GM23338 (cell line): ENCODE measurements at regions not wholly inside any gene's neighbourhood (a gene's known extent, or its start where the extent isn't known, plus 50 kb on each side); places are given as distances from the start of the nearest gene placed in this dataset.

ENCODE experiments used
- ATAC-seq: fragments of 200-7000 bp; cut with Tn5 transposase; 3 replicates; pipeline ENCODE4 v1.9.1; 2020
- DNase-seq: peaks from one replicate; pipeline ENCODE4 v3.0.0-alpha.2; 2015; ENCODE audit warnings: low spot score
- H2AFZ ChIP-seq: fragments of 200-600 bp; sonication (generic); 2 replicates; pipeline ENCODE4 v1.8.0; 2016; ENCODE audit warnings: antibody characterized with exemption, mild to moderate bottlenecking, moderate library complexity
- H3F3A ChIP-seq: fragments of 200-600 bp; sonication (generic); replicated peaks from 2 replicates; pipeline ENCODE4 v1.8.0; 2017; ENCODE audit warnings: antibody characterized with exemption, mixed run types, low read depth
- H3K27ac ChIP-seq: fragments of 200-600 bp; sonication (generic); 2 replicates; pipeline ENCODE4 v1.6.1; 2016; ENCODE audit warnings: low read depth
- H3K27me3 ChIP-seq: fragments of 200-600 bp; sonication (generic); 2 replicates; pipeline ENCODE4 v1.8.0; 2016; ENCODE audit warnings: mild to moderate bottlenecking, mixed run types, moderate library complexity; ENCODE audit not compliant: insufficient read depth
- H3K36me3 ChIP-seq: fragments of 200-600 bp; sonication (generic); 2 replicates; pipeline ENCODE4 v1.8.0; 2016; ENCODE audit warnings: mild to moderate bottlenecking; ENCODE audit not compliant: insufficient read depth
- H3K4me1 ChIP-seq: fragments of 200-600 bp; sonication (generic); 2 replicates; pipeline ENCODE4 v1.8.0; 2016; ENCODE audit warnings: mild to moderate bottlenecking, moderate library complexity; ENCODE audit not compliant: insufficient read depth
- H3K4me2 ChIP-seq: fragments of 200-600 bp; sonication (generic); 2 replicates; pipeline ENCODE4 v1.7.1; 2017; ENCODE audit warnings: mixed run types
- H3K4me3 ChIP-seq: fragments of 200-600 bp; sonication (generic); 2 replicates; pipeline ENCODE4 v1.6.1; 2016; ENCODE audit warnings: mixed run types
- H3K79me2 ChIP-seq: fragments of 200-600 bp; sonication (generic); replicated peaks from 2 replicates; pipeline ENCODE4 v1.8.0; 2017; ENCODE audit warnings: mild to moderate bottlenecking; ENCODE audit not compliant: insufficient read depth
- H3K9me2 ChIP-seq: fragments of 200-600 bp; sonication (generic); 2 replicates; pipeline ENCODE4 v1.8.0; 2017; ENCODE audit not compliant: insufficient read depth
- H4K20me1 ChIP-seq: fragments of 200-600 bp; sonication (generic); replicated peaks from 2 replicates; pipeline ENCODE4 v1.8.0; 2017; ENCODE audit warnings: mild to moderate bottlenecking; ENCODE audit not compliant: insufficient read depth
- H3K27ac Mint-ChIP-seq: 2 replicates; pipeline ENCODE4 v1.8.0; 2020; ENCODE audit warnings: inconsistent platforms, mild to moderate bottlenecking, moderate library complexity, mixed read lengths
- H3K27me3 Mint-ChIP-seq: 3 replicates; pipeline ENCODE4 v1.8.0; 2022; ENCODE audit warnings: low read depth, mild to moderate bottlenecking, moderate library complexity, mixed read lengths, inconsistent platforms; ENCODE audit not compliant: insufficient read depth, poor library complexity
- H3K36me3 Mint-ChIP-seq: 3 replicates; pipeline ENCODE4 v1.8.0; 2021; ENCODE audit warnings: low read depth, mild to moderate bottlenecking, inconsistent platforms, moderate library complexity, mixed read lengths
- H3K4me1 Mint-ChIP-seq: 3 replicates; pipeline ENCODE4 v1.8.0; 2020; ENCODE audit warnings: mild to moderate bottlenecking, inconsistent platforms, mixed read lengths
- H3K4me3 Mint-ChIP-seq: 3 replicates; pipeline ENCODE4 v1.8.0; 2021; ENCODE audit warnings: moderate library complexity, mild to moderate bottlenecking, inconsistent platforms, mixed read lengths
- H3K9me3 Mint-ChIP-seq: 3 replicates; pipeline ENCODE4 v1.8.0; 2020; ENCODE audit warnings: moderate library complexity, mild to moderate bottlenecking, inconsistent platforms, mixed read lengths
- CREB1 ChIP-seq: fragments of 250-450 bp; sonication (Bioruptor Pico); IDR thresholded peaks from 2 replicates; pipeline ENCODE4 v1.5.0; 2020; ENCODE audit warnings: low read depth, mild to moderate bottlenecking, moderate library complexity
- CTCF ChIP-seq, 2 experiments: fragments of 200-600 bp in 1 of 2; sonication (generic) in 1 of 2; conservative IDR thresholded peaks; 2 replicates each; pipeline versions ENCODE4 v1.5.1 to v1.6.1; 2016 to 2017; ENCODE audit warnings: antibody characterized with exemption in 2 of 2, low read depth in 2 of 2, mild to moderate bottlenecking in 2 of 2, moderate library complexity in 1 of 2
- ETS1 ChIP-seq: IDR thresholded peaks from 2 replicates; pipeline ENCODE4 v1.6.1; 2016; ENCODE audit warnings: antibody characterized with exemption
- JUNB ChIP-seq: IDR thresholded peaks from one replicate; pipeline ENCODE4 v1.6.1; 2016; ENCODE audit warnings: antibody characterized with exemption; ENCODE audit not compliant: unreplicated experiment
- POLR2AphosphoS5 ChIP-seq: IDR thresholded peaks from 2 replicates; pipeline ENCODE4 v1.6.1; 2016; ENCODE audit warnings: antibody characterized with exemption, low read depth
- REST ChIP-seq: IDR thresholded peaks from one replicate; pipeline ENCODE4 v1.6.1; 2018; ENCODE audit warnings: antibody characterized with exemption; ENCODE audit not compliant: unreplicated experiment
- STAT1 ChIP-seq: IDR thresholded peaks from one replicate; pipeline ENCODE4 v1.6.1; 2016; ENCODE audit warnings: antibody characterized with exemption; ENCODE audit not compliant: unreplicated experiment
- ZNF114 ChIP-seq: fragments of 250-450 bp; sonication (Bioruptor Pico); IDR thresholded peaks from 2 replicates; pipeline ENCODE4 v1.5.0; 2020; ENCODE audit warnings: mild to moderate bottlenecking, moderate library complexity
- ZNF331 ChIP-seq: fragments of 250-450 bp; sonication (Bioruptor Pico); IDR thresholded peaks from 2 replicates; pipeline ENCODE4 v1.5.0; 2020; ENCODE audit warnings: low read depth, mild to moderate bottlenecking, moderate library complexity
- ZNF462 ChIP-seq: fragments of 250-450 bp; sonication (Bioruptor Pico); IDR thresholded peaks from 2 replicates; pipeline ENCODE4 v1.5.0; 2020; ENCODE audit warnings: mild to moderate bottlenecking, moderate library complexity

GRCh38 chr3:26452363-26452762, 170.2 kb upstream of the LRRC3B start:
- peaks cover 4% of the 10 kb centered on the region; the same call in 2 of the 3 replicates for H3K4me1 Mint-ChIP-seq
- no peak overlapping the region for H3K4me2 ChIP-seq

More at GRCh38 chr3:26452363-26452762, 170.2 kb upstream of the LRRC3B start:
- no peak for DNase-seq
- H3K4me1 ChIP-seq, result no peaks in the 10 kb centered on the region
- no peaks in the 10 kb centered on the region for H3K36me3 ChIP-seq
- Mint-ChIP-seq H3K4me3 (no peak overlapping the region), H3K9me3 (no peaks in the 10 kb centered on the region), H3K36me3 (no peaks in the 10 kb centered on the region), H3K27ac (no peak overlapping the region), H3K27me3 (no peaks in the 10 kb centered on the region)
- no peak for TF ChIP-seq ZNF114 (CRISPR knock-in tag)
- no peak for TF ChIP-seq JUNB
- TF ChIP-seq POLR2AphosphoS5, result no peak
- TF ChIP-seq ZNF462 (CRISPR knock-in tag), result no peak
- no peak for TF ChIP-seq STAT1
- no peak for TF ChIP-seq CREB1 (CRISPR knock-in tag)
- TF ChIP-seq ZNF331 (CRISPR knock-in tag), result no peak
- TF ChIP-seq CTCF (conservative IDR thresholded peaks at IDR 0.05; ENCODE audit: low read depth in 2 of 2), result no peak
- no peak for TF ChIP-seq ETS1
- no peak for TF ChIP-seq REST
- no peaks in the 10 kb centered on the region for H3K79me2 ChIP-seq
- H3K4me3 ChIP-seq, result no peak overlapping the region
- no peak for ATAC-seq
- H3K9me2 ChIP-seq, result no peaks in the 10 kb centered on the region
- H4K20me1 ChIP-seq, result no peaks in the 10 kb centered on the region
- H3K27ac ChIP-seq, result no peak overlapping the region
- H2AFZ ChIP-seq, result no peak overlapping the region
- H3F3A ChIP-seq, result no peaks in the 10 kb centered on the region
- no peaks in the 10 kb centered on the region for H3K27me3 ChIP-seq
